Endothelial cell of umbilical vein (primary cell): ENCODE measurements at regions not wholly inside any gene's neighbourhood (a gene's known extent, or its start where the extent isn't known, plus 50 kb on each side); places are given as distances from the start of the nearest gene placed in this dataset.

ENCODE experiments used
- BruUV-seq: library from RNA; stranded (reverse); fragments of 400-500 nt; replicated peaks from 2 replicates; lab custom pipeline; 2021; lab: Mats Ljungman, UMichigan
- CTCF ChIA-PET: fragments of 300-600, 350-600 bp; sonication (Branson Sonifier 250); formaldehyde crosslinking; loops from one replicate; lab custom pipeline; 2021; ENCODE audit warnings: antibody characterized with exemption, inconsistent platforms; lab: Charles Lee
- POLR2A ChIA-PET: fragments of 300-600, 350-600 bp; sonication (Branson Sonifier 250); formaldehyde crosslinking; loops from one replicate; lab custom pipeline; 2021; ENCODE audit warnings: antibody characterized with exemption, inconsistent platforms; lab: Charles Lee
- DNase-seq: peaks from one replicate; pipeline ENCODE4 v3.0.0-alpha.2; 2011; ENCODE audit warnings: low read depth, low spot score
- FAIRE-seq: peaks from 2 replicates; lab custom pipeline; 2011; peaks lifted over from hg19 to GRCh38; lab: Jason Lieb, UNC
- H2AFZ ChIP-seq: 2 replicates; pipeline ENCODE4 v1.6.0; 2012; ENCODE audit warnings: low read depth, low read length, control low read depth, inconsistent platforms
- H3K27ac ChIP-seq: 2 replicates; pipeline ENCODE4 v1.5.1; 2011; ENCODE audit warnings: low read depth, mild to moderate bottlenecking, control low read depth, low read length, moderate library complexity; ENCODE audit not compliant: insufficient read depth
- H3K27me3 ChIP-seq, 2 experiments: 2 replicates each; pipeline versions ENCODE4 v1.6.0 to v1.6.1; 2011; ENCODE audit warnings: low read length in 2 of 2, mixed read lengths in 1 of 2; ENCODE audit not compliant: control insufficient read depth in 2 of 2, insufficient read depth in 2 of 2
- H3K36me3 ChIP-seq, 2 experiments: 2 replicates in 1 of 2; 3 replicates in 1 of 2; pipeline ENCODE4 v1.5.1; 2011; ENCODE audit warnings: low read length in 2 of 2, mild to moderate bottlenecking in 1 of 2, moderate library complexity in 1 of 2; ENCODE audit not compliant: control insufficient read depth in 2 of 2, insufficient read depth in 2 of 2; ENCODE audit errors: extremely low read depth in 1 of 2
- H3K4me1 ChIP-seq: 3 replicates; pipeline ENCODE4 v1.5.1; 2011; ENCODE audit warnings: mild to moderate bottlenecking, low read length; ENCODE audit not compliant: control insufficient read depth, insufficient read depth; ENCODE audit errors: extremely low read depth
- H3K4me2 ChIP-seq: 2 replicates; pipeline ENCODE4 v1.6.1; 2011; ENCODE audit warnings: low read length, control low read depth, mixed read lengths; ENCODE audit not compliant: insufficient read depth
- H3K4me3 ChIP-seq, 3 experiments: fragments of 200-600 bp in 1 of 3; sonication (generic), shearing (Covaris generic) in 1 of 3; replicated peaks in 1 of 3; 2 replicates each; pipeline ENCODE4 v1.5.1; 2011 to 2016; ENCODE audit warnings: control low read depth in 3 of 3, low read length in 3 of 3, mild to moderate bottlenecking in 2 of 3, inconsistent platforms in 1 of 3, low read depth in 1 of 3, moderate library complexity in 1 of 3; ENCODE audit not compliant: insufficient read depth in 1 of 3
- H3K79me2 ChIP-seq: 2 replicates; pipeline ENCODE4 v1.6.0; 2012; ENCODE audit warnings: low read length, inconsistent platforms; ENCODE audit not compliant: control insufficient read depth, insufficient read depth
- H3K9ac ChIP-seq: replicated peaks from 2 replicates; pipeline ENCODE3; 2011; ENCODE audit warnings: low read length, control low read depth; ENCODE audit not compliant: insufficient read depth; ENCODE audit errors: extremely low read depth
- H3K9me1 ChIP-seq: replicated peaks from 3 replicates; pipeline ENCODE4 v1.6.0; 2011; ENCODE audit warnings: mild to moderate bottlenecking, low read length; ENCODE audit not compliant: control insufficient read depth, insufficient read depth; ENCODE audit errors: extremely low read depth
- H3K9me3 ChIP-seq: replicated peaks from 2 replicates; pipeline ENCODE4 v1.5.1; 2012; ENCODE audit warnings: low read length, inconsistent platforms; ENCODE audit not compliant: control insufficient read depth, insufficient read depth
- H4K20me1 ChIP-seq: replicated peaks from 2 replicates; pipeline ENCODE3; 2011; ENCODE audit warnings: mild to moderate bottlenecking, low read length; ENCODE audit not compliant: control insufficient read depth, insufficient read depth; ENCODE audit errors: extremely low read depth
- EZH2 ChIP-seq: IDR thresholded peaks from 2 replicates; pipeline ENCODE4 v1.6.1; 2012; ENCODE audit warnings: borderline replicate concordance, low read depth, mild to moderate bottlenecking, moderate library complexity, low read length, inconsistent platforms; ENCODE audit not compliant: severe bottlenecking
- FOS ChIP-seq: IDR thresholded peaks from 2 replicates; pipeline ENCODE4 v1.6.1; 2011; ENCODE audit warnings: mild to moderate bottlenecking, low read length, moderate library complexity, borderline replicate concordance; ENCODE audit not compliant: insufficient read depth
- GATA2 ChIP-seq: IDR thresholded peaks from 2 replicates; pipeline ENCODE4 v1.7.0; 2011; ENCODE audit warnings: low read depth, mild to moderate bottlenecking, moderate library complexity, mixed read lengths, low read length; ENCODE audit not compliant: insufficient read length, insufficient read depth
- JUN ChIP-seq: IDR thresholded peaks from 2 replicates; pipeline ENCODE4 v1.6.1; 2011; ENCODE audit warnings: borderline replicate concordance, low read depth; ENCODE audit not compliant: insufficient read length, insufficient read depth
- MYC ChIP-seq: IDR thresholded peaks from one replicate; pipeline ENCODE4 v1.6.1; 2011; ENCODE audit warnings: mild to moderate bottlenecking, low read depth, low read length
- POLR2A ChIP-seq: IDR thresholded peaks from 2 replicates; pipeline ENCODE4 v1.6.1; 2012; ENCODE audit warnings: low read depth, mild to moderate bottlenecking, control low read depth, low read length
- POLR2AphosphoS5 ChIP-seq: IDR thresholded peaks from 2 replicates; pipeline ENCODE4 v1.6.1; 2012; ENCODE audit warnings: low read depth, mild to moderate bottlenecking, control low read depth, low read length, moderate library complexity; ENCODE audit not compliant: insufficient read depth
- dilution Hi-C: fragments of 300-500 bp; cut with MboI; formaldehyde crosslinking; loops from one replicate; pipeline ENCODE4 v1.15.0; 2019; ENCODE audit warnings: low sequenced_read_pairs; ENCODE audit not compliant: extremely low pct_ligation_motif_present
- intact Hi-C: fragments of 100-400 bp; cut with micrococcal nuclease; formaldehyde crosslinking; loops from one replicate; pipeline ENCODE4 v1.10.0; 2022
- TF ChIP-seq, protein P1 (sequence below): IDR thresholded peaks from 2 replicates; pipeline ENCODE4 v1.6.1; 2011; ENCODE audit not compliant: insufficient read depth, insufficient read length
- TF ChIP-seq, protein P2 (sequence below), 2 donors: IDR thresholded peaks; 1 replicate in 1 of 2; 2 replicates in 1 of 2; pipeline ENCODE4 v1.5.1; 2011; ENCODE audit warnings: low read length in 2 of 2, mild to moderate bottlenecking in 2 of 2, moderate library complexity in 2 of 2, control low read depth in 1 of 2, inconsistent platforms in 1 of 2, low read depth in 1 of 2; ENCODE audit not compliant: insufficient read depth in 1 of 2; ENCODE audit errors: extremely low read depth in 1 of 2

DNA sequence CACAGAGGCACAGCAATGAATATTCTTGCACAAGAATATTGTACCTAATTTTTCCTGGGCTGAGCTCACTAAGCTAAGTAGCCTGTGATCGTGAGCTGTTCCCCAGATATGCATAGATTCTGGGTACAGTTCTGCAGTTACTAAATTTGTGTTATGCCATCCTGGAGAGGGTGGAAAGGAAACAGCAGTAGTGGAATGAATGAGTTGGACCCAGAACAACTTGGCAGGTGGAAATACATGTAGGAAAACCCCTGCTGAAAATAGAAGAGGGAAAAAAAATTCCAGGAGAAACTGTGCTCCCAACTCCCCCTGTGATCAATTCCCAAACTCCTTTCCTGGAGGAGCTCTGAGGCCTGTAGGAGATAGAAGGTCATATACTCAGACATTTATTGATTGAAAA, 181.5 kb upstream of the MGAT5 start:
- H3K36me3 ChIP-seq, result no peaks in the 10 kb centered on the region
- H3K9me3 ChIP-seq, result no peaks in the 10 kb centered on the region
- no peaks in the 10 kb centered on the region for H3K4me1 ChIP-seq
- H3K4me2 ChIP-seq, result no peak overlapping the region
- FAIRE-seq (no peak), DNase-seq (no peak)
- H3K79me2 ChIP-seq, result no peaks in the 10 kb centered on the region
- intact Hi-C loops (no loop called here), dilution Hi-C loops (no loop called here)
- TF ChIP-seq POLR2AphosphoS5 (no peak), EZH2 (no peak), FOS (no peak), POLR2A (no peak), MYC (no peak), GATA2 (no peak), JUN (no peak)
- TF ChIP-seq, protein P1, sequence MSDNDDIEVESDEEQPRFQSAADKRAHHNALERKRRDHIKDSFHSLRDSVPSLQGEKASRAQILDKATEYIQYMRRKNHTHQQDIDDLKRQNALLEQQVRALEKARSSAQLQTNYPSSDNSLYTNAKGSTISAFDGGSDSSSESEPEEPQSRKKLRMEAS, result no peak
- TF ChIP-seq, protein P2, sequence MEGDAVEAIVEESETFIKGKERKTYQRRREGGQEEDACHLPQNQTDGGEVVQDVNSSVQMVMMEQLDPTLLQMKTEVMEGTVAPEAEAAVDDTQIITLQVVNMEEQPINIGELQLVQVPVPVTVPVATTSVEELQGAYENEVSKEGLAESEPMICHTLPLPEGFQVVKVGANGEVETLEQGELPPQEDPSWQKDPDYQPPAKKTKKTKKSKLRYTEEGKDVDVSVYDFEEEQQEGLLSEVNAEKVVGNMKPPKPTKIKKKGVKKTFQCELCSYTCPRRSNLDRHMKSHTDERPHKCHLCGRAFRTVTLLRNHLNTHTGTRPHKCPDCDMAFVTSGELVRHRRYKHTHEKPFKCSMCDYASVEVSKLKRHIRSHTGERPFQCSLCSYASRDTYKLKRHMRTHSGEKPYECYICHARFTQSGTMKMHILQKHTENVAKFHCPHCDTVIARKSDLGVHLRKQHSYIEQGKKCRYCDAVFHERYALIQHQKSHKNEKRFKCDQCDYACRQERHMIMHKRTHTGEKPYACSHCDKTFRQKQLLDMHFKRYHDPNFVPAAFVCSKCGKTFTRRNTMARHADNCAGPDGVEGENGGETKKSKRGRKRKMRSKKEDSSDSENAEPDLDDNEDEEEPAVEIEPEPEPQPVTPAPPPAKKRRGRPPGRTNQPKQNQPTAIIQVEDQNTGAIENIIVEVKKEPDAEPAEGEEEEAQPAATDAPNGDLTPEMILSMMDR (IDR thresholded peaks at IDR 0.05; ENCODE audit: extremely low read depth in 1 of 2, insufficient read depth in 1 of 2, low read depth in 1 of 2, low read length in 2 of 2), result no peak
- H4K20me1 ChIP-seq, result no peaks in the 10 kb centered on the region
- no peak overlapping the region for H3K27ac ChIP-seq
- no peak overlapping the region for H3K9ac ChIP-seq
- ChIA-PET POLR2A (no interaction called here), CTCF (interaction anchor here (0.7 kb wide), 1 partner anchor 115 kb away, joined by 3 read pairs; no protein-coding TSS in a partner anchor)
- H2AFZ ChIP-seq, result no peak overlapping the region
- H3K9me1 ChIP-seq, result no peaks in the 10 kb centered on the region
- H3K27me3 ChIP-seq, result peaks cover 0 to 5% of the 10 kb centered on the region in 2 experiments
- BruUV-seq, result no TSS peak
- H3K4me3 ChIP-seq, result no peak overlapping the region
